Skin epidermis (tissue), 12 donors: ENCODE measurements at regions not wholly inside any gene's neighbourhood (a gene's known extent, or its start where the extent isn't known, plus 50 kb on each side); places are given as distances from the start of the nearest gene placed in this dataset.

Experiments used
- H3K27ac ChIP-seq, 21 experiments: fragments of 200-600 bp; sonication (generic) in 11 of 21; one replicate each; pipeline ENCODE4 v1.5.0; 2020; ENCODE audit warnings: mild to moderate bottlenecking in 3 of 21, inconsistent platforms in 2 of 21, moderate library complexity in 2 of 21
- H3K4me3 ChIP-seq, 7 experiments: fragments of 200-600 bp; sonication (generic) in 2 of 7; one replicate each; pipeline ENCODE4 v1.5.0; 2020; ENCODE audit warnings: inconsistent platforms in 2 of 7, mild to moderate bottlenecking in 2 of 7, moderate library complexity in 1 of 7

DNA sequence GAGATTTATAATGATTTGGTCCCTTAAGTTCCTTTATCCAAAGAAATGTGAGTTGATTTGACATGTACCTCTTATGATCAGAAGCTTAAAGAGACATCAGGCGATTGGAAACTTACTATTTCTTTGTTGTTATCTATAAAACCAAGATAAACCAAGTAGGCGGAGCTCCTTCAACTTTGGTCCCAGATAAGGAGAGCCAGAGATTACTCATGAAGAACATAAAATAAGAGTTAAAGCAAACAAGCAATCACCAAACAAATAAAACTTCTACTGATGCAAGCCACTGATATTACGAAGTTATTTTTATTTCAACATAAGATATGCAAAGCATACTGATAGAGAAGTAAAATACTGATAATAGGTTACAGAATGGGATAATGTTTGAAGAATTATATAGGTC is 141.5 kb upstream of the CDH18 start:
- H3K4me3 ChIP-seq, result no peak overlapping the region
- H3K27ac ChIP-seq, result no peak overlapping the region

GRCh38 chr5:20128343-20128742 is 140.3 kb upstream of the CDH18 start:
- H3K4me3 ChIP-seq, result no peak overlapping the region
- H3K27ac ChIP-seq, result no peak overlapping the region

DNA sequence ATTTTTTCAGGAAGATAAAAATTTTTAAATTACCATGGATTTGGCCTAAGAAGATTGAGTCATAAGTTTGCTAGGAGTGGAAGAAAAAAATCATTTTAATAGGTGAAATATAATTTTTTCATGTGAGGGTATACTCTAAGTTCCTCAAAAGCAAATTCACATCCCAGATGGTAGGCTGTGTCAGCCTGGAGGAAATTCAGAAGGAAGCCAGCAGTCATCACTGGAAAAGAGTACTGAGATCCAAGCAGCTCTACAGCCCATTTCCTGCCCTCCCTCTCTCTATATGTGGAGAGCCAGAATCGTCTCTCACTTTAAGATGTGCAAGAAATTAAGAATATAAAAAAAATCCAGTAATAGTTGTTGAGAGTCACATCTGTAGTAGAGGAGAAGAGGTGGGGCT is 126.5 kb upstream of the CDH18 start:
- H3K27ac ChIP-seq, result no peak overlapping the region
- H3K4me3 ChIP-seq, result no peak overlapping the region

- Histone ChIP-seq H3K27ac (no peak overlapping the region), H3K4me3 (no peak overlapping the region)
These were observed 125.9 kb upstream of the CDH18 start for GRCh38 chr5:20113931-20114330.

- H3K4me3 ChIP-seq, result no peak overlapping the region
- H3K27ac ChIP-seq, result no peak overlapping the region
These were observed 125.2 kb upstream of the CDH18 start for GRCh38 chr5:20113031-20113715.

- H3K4me3 ChIP-seq, result no peak overlapping the region
- no peak overlapping the region for H3K27ac ChIP-seq
These were observed 121.3 kb upstream of the CDH18 start for GRCh38 chr5:20109326-20109725.

DNA sequence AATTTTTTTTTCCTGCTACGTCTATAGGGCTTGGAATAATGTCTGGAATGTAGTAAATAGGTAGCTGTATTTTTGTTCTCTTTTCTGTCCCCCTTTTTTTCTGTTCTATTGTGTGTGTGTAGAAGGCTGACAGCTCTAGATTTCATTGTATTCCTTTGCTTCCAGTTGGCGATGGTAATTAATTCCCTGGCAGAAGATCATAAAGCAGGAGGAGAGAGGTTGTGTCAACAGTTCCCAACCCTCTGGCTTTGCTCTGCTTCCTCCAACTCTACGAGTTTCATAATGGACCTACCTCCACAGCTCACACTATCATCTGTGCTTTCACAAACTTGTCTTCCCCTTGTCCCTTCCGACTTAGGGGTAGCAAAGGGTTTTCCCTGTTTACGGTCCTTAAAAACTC is 117.9 kb upstream of the CDH18 start:
- Histone ChIP-seq H3K4me3 (no peak overlapping the region), H3K27ac (no peak overlapping the region)

DNA sequence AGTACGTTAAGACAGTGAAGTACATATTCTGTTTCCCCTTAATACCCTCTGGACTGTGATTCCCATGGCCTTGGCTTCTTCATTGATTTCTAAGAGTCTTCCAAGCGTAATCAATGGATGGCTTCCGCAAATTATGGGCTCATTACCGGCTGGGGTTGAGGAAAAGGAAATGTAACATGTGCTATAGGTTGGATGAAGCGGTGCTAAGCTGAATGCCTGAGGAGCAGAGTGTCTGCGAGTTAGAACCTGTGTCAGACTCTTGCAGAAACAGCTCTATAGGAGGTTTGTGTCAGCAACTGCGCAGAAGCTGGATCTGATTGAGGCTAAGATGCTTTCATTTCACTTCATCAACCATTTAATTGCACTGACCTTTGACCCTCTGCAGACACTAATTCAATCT is 114.3 kb upstream of the CDH18 start:
- Histone ChIP-seq H3K4me3 (peak overlapping the region in 1 of 7 experiments; percentile 9), H3K27ac (no peak overlapping the region)

GRCh38 chr5:20098694-20099093 is 110.7 kb upstream of the CDH18 start:
- no peak overlapping the region for H3K27ac ChIP-seq
- no peak overlapping the region for H3K4me3 ChIP-seq

- Histone ChIP-seq H3K27ac (no peak overlapping the region), H3K4me3 (no peak overlapping the region)
These were observed 100.4 kb upstream of the CDH18 start for GRCh38 chr5:20088361-20088760.

GRCh38 chr5:20087299-20087698 is 99.3 kb upstream of the CDH18 start:
- no peak overlapping the region for H3K27ac ChIP-seq
- H3K4me3 ChIP-seq, result no peak overlapping the region

DNA sequence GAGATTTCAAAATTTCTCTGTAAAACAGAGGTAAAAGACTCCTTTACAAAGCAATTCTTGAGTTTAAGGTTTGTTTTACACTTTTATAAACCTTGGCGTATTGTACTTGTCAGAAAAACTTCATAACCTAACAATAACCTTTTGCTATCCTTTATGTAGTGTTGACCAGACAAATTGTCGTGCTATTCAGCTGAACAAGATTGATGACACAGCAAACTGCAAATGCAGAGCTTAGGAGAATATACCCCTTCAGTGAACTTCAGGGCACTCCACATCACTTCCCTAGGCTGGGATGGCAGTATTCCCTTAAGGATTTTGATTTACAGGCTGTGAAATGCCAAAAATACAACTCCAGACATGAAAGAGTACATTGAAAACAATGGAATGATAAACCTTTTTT is 89.2 kb upstream of the CDH18 start:
- no peak overlapping the region for H3K4me3 ChIP-seq
- no peak overlapping the region for H3K27ac ChIP-seq

- Histone ChIP-seq H3K27ac (no peak overlapping the region), H3K4me3 (no peak overlapping the region)
These were observed 68.9 kb upstream of the CDH18 start for GRCh38 chr5:20056933-20057332.

DNA sequence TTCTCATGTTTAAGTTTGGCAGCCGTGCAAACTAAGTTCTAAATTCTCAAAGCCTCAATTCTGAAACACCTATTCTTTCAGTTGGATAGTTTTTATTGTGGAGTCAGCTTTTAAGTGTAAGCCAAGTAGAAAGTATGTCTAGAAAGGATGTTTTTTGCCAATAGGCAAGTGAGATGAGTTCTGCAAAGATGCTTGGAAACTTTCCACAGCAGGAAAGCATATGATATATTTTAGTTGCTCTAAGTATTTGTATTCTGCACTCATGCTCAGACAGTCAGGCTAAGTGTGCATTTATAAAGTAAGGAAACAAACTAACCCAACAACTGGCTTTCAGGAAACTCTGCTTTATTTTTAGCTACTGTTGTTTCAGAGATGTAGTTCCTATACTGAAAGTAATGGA is 67.3 kb upstream of the CDH18 start:
- Histone ChIP-seq H3K27ac (no peak overlapping the region), H3K4me3 (no peak overlapping the region)

GRCh38 chr5:20050262-20050661 is 62.3 kb upstream of the CDH18 start:
- Histone ChIP-seq H3K27ac (no peak overlapping the region), H3K4me3 (no peak overlapping the region)

GRCh38 chr5:20044460-20044859 is 56.5 kb upstream of the CDH18 start:
- no peak overlapping the region for H3K4me3 ChIP-seq
- no peak overlapping the region for H3K27ac ChIP-seq

DNA sequence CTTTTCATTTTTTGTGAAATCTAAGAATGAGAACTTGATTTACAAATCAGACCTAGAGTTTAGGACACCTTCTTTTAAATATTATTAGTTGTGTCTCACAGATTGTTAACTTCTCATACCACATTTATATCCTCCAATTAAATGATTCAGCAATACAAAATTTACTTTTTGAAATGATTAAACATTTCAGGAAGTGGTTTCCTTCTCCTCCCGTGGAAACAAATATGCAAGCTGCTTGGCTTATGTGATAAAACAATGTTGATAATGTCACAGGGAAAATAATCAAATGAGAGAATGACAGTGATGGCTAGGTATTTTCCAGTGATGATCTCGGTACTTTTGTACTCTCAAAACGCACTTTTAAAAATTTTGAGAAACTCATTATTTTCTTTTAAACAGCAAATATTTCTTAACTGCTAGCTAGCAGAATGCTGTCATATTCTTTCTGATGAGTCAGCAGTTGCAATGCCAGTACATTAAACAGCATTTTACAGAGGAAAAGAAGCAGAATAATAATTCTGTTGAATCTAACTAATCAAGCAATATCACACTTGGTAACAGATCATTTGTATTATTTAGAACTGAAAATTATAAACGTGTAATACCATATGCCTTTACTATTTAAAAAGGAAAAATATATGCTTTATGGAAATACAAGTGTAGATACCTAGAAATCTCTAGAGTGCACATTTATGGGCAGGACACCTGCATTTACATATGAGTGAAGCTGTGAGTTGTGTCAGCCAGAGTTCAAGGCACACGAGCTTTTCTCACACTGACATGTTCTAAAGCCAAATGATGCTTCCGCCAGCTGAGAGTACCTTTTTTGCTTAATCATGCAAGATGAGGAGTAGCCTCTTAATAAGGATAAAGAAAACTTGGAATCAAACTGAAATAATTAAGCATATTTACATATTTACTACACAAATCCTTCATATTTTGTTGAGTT is 53.6 kb upstream of the CDH18 start:
- Histone ChIP-seq H3K4me3 (no peak overlapping the region), H3K27ac (no peak overlapping the region)

DNA sequence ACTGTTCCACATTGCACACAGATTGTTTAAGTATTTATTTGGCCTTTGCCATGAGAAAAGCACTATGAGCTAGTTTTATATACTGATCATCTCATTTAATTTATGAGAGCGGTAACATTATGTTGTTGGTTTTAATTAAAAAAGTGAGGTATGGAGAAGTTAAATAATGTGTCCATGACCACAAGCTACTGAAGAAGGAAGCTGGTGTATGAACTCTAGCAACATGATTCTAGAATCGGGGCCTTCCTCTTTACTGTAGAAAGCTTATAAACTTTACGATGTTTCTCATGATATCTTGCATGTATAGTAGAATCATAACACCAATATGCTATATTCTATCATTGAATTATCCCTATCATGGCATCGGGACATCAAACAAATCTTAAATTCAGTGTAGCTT is 52.9 kb upstream of the CDH18 start:
- no peak overlapping the region for H3K4me3 ChIP-seq
- no peak overlapping the region for H3K27ac ChIP-seq
